ENCODE measurements at regions not wholly inside any gene's neighbourhood (a gene's known extent, or its start where the extent isn't known, plus 50 kb on each side); places are given as distances from the start of the nearest gene placed in this dataset.

- TF ChIP-seq CTCF (IDR thresholded peaks at IDR 0.05) = no peak
- Histone ChIP-seq H3K4me3 (no peak overlapping the region), H3K36me3 (no peaks in the 10 kb centered on the region), H3K27me3 (ENCODE audit: low read depth) (no peaks in the 10 kb centered on the region), H3K4me1 (no peaks in the 10 kb centered on the region), H3K9me3 (no peaks in the 10 kb centered on the region), H3K27ac (no peak overlapping the region)
- no peak for ATAC-seq
- DNase-seq = no peak
- intact Hi-C loops (cut with DNase I) = no loop called here
Observed at GRCh38 chr2:149739171-149739882, 151.8 kb upstream of the MMADHC start.

- Histone ChIP-seq H3K27me3 (ENCODE audit: low read depth) (no peaks in the 10 kb centered on the region), H3K4me3 (no peak overlapping the region), H3K4me1 (no peaks in the 10 kb centered on the region), H3K27ac (no peak overlapping the region), H3K9me3 (no peaks in the 10 kb centered on the region), H3K36me3 (no peaks in the 10 kb centered on the region)
- TF ChIP-seq CTCF (IDR thresholded peaks at IDR 0.05) = no peak
- intact Hi-C loops (cut with DNase I) = no loop called here
- ATAC-seq = no peak
- no peak for DNase-seq
Observed at GRCh38 chr2:149738767-149739166, 151.2 kb upstream of the MMADHC start.

DNA sequence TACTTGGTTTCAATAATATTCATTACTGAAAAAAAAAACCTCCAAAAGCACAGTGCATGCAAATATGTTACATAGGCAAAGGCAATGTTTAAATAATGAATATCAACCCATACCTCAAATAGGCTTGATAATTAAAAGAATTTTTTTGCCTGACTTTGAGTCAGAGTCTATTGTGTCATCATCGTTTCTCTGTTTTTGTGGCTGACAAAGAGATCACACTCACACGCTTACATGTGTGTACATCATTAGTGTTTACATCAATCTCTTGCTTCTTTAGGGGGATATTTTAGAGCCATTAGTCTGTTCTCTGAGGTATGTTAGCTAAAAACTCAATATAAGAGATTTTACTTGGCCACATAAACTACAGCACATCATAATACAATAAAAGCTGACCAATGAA is 150.3 kb upstream of the MMADHC start:
- Histone ChIP-seq H3K4me1 (no peaks in the 10 kb centered on the region), H3K9me3 (no peaks in the 10 kb centered on the region), H3K27ac (no peak overlapping the region), H3K36me3 (no peaks in the 10 kb centered on the region), H3K4me3 (no peak overlapping the region), H3K27me3 (ENCODE audit: low read depth) (no peaks in the 10 kb centered on the region)
- DNase-seq (no peak), ATAC-seq (no peak)
- intact Hi-C loops (cut with DNase I) = no loop called here
- no peak for TF ChIP-seq CTCF (IDR thresholded peaks at IDR 0.05)

- no peaks in the 10 kb centered on the region for H3K9me3 ChIP-seq
- intact Hi-C loops (cut with DNase I) = no loop called here
- ATAC-seq (no peak), DNase-seq (no peak)
- H3K27ac ChIP-seq = no peak overlapping the region
- H3K27me3 ChIP-seq (ENCODE audit: low read depth) = no peaks in the 10 kb centered on the region
- H3K4me1 ChIP-seq = no peaks in the 10 kb centered on the region
- H3K36me3 ChIP-seq = no peaks in the 10 kb centered on the region
- H3K4me3 ChIP-seq = no peak overlapping the region
- no peak for TF ChIP-seq CTCF (IDR thresholded peaks at IDR 0.05)
Observed at GRCh38 chr2:149735237-149735958, 147.8 kb upstream of the MMADHC start.

DNA sequence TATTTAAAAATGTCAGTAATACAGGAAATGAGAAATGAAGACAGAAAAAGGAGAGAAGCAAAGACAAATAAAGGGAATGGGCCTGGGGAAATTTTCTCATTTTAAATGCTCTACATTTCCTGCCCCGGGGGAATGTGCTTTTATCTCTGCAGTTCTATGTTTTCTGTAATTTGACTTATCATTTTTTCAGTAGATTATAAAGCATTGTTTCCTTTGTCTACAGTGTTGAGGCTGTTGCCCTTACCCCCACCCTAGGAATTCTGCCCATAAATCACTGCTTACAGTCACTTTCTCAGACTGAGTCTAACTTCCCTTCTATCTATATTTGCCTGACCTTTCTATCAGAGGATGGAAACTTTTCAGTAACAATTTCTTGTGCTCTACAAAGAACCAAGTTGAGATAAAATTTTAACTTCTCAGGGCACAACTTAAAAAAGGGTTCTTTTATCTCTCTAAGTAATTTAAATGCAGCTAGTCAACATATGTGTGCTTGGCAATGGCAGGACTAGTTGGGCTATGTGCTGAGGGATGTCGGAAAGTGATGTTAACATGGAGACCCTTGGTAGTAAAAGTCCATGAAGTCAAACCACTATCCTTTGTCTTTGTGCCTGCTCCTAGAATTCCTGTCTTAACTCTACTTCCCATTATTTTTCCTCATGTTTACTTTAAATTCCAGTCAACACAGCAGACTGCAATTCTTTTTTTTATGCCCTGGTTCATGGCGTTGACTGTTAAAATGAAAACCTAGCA is 146.5 kb upstream of the MMADHC start:
- H3K27me3 ChIP-seq (ENCODE audit: low read depth) = no peaks in the 10 kb centered on the region
- DNase-seq = no peak
- no peaks in the 10 kb centered on the region for H3K36me3 ChIP-seq
- ATAC-seq = no peak
- H3K9me3 ChIP-seq = no peaks in the 10 kb centered on the region
- no peak overlapping the region for H3K4me3 ChIP-seq
- intact Hi-C loops (cut with DNase I) = no loop called here
- no peaks in the 10 kb centered on the region for H3K4me1 ChIP-seq
- TF ChIP-seq CTCF (IDR thresholded peaks at IDR 0.05) = no peak
- H3K27ac ChIP-seq = no peak overlapping the region
